Fibroblast of lung (primary cell): ENCODE measurements at regions not wholly inside any gene's neighbourhood (a gene's known extent, or its start where the extent isn't known, plus 50 kb on each side); places are given as distances from the start of the nearest gene placed in this dataset.

ENCODE experiments used
- CTCF ChIP-seq, 2 donors: IDR thresholded peaks in 1 of 2; conservative IDR thresholded peaks in 1 of 2; 1 replicate in 1 of 2; 2 replicates in 1 of 2; pipeline ENCODE4 v1.5.1; 2011 to 2012; ENCODE audit warnings: low read length in 2 of 2, control low read depth in 1 of 2, inconsistent platforms in 1 of 2, low read depth in 1 of 2, mild to moderate bottlenecking in 1 of 2
- EZH2 ChIP-seq: IDR thresholded peaks from 2 replicates; pipeline ENCODE4 v1.5.1; 2012; ENCODE audit warnings: low read length, control low read depth, mild to moderate bottlenecking; ENCODE audit errors: missing control alignments

- TF ChIP-seq CTCF (conservative IDR thresholded peaks at IDR 0.05 in 1 of 2, IDR thresholded peaks at IDR 0.05 in 1 of 2; ENCODE audit: low read depth in 1 of 2, low read length in 2 of 2) = no peak
- no peak for TF ChIP-seq EZH2
Measured at GRCh38 chr12:111168009-111168900, 200.6 kb downstream of the PHETA1 start.
